H9 (cell line): ENCODE measurements at regions not wholly inside any gene's neighbourhood (a gene's known extent, or its start where the extent isn't known, plus 50 kb on each side); places are given as distances from the start of the nearest gene placed in this dataset.

Source experiments
- DNase-seq: peaks from one replicate; pipeline ENCODE4 v3.0.0-alpha.2; 2017
- H2AFZ ChIP-seq: one replicate; pipeline ENCODE4 v1.6.1; 2013; ENCODE audit warnings: mild to moderate bottlenecking, low read length, control low read depth, moderate library complexity
- H2AK5ac ChIP-seq: 2 replicates; pipeline ENCODE4 v1.6.1; 2013; ENCODE audit warnings: low read length, control low read depth, mixed read lengths; ENCODE audit not compliant: insufficient read length
- H2BK120ac ChIP-seq: one replicate; pipeline ENCODE4 v1.6.1; 2013; ENCODE audit warnings: low read depth, mild to moderate bottlenecking, low read length, control low read depth, inconsistent platforms; ENCODE audit not compliant: poor library complexity, severe bottlenecking
- H2BK12ac ChIP-seq: 2 replicates; pipeline ENCODE4 v1.6.1; 2013; ENCODE audit warnings: low read length, control low read depth, mixed read lengths, low read depth; ENCODE audit not compliant: insufficient read length
- H2BK15ac ChIP-seq: 2 replicates; pipeline ENCODE4 v1.6.1; 2013; ENCODE audit warnings: low read depth, low read length, control low read depth
- H2BK20ac ChIP-seq: one replicate; pipeline ENCODE4 v1.6.1; 2013; ENCODE audit warnings: low read depth, mild to moderate bottlenecking, low read length, control low read depth, inconsistent platforms; ENCODE audit not compliant: poor library complexity, severe bottlenecking
- H2BK5ac ChIP-seq: 2 replicates; pipeline ENCODE4 v1.6.1; 2013; ENCODE audit warnings: low read length, control low read depth, mixed read lengths; ENCODE audit not compliant: insufficient read length
- H3K14ac ChIP-seq: 2 replicates; pipeline ENCODE4 v1.6.1; 2013; ENCODE audit warnings: low read length, control low read depth; ENCODE audit not compliant: insufficient read depth
- H3K18ac ChIP-seq: 2 replicates; pipeline ENCODE4 v1.6.1; 2013; ENCODE audit warnings: low read depth, mild to moderate bottlenecking, mixed read lengths, low read length, control low read depth; ENCODE audit not compliant: insufficient read length
- H3K23ac ChIP-seq: 2 replicates; pipeline ENCODE4 v1.6.1; 2013; ENCODE audit warnings: low read length, control low read depth, mixed read lengths, low read depth; ENCODE audit not compliant: insufficient read length
- H3K23me2 ChIP-seq: 2 replicates; pipeline ENCODE4 v1.6.1; 2013; ENCODE audit warnings: low read depth, mild to moderate bottlenecking, mixed read lengths, low read length, control low read depth; ENCODE audit not compliant: insufficient read length, poor library complexity, severe bottlenecking
- H3K27ac ChIP-seq: 2 replicates; pipeline ENCODE4 v1.5.1; 2013; ENCODE audit warnings: low read length, control low read depth, mixed read lengths, low read depth; ENCODE audit not compliant: insufficient read length
- H3K27me3 ChIP-seq: 2 replicates; pipeline ENCODE4 v1.6.1; 2013; ENCODE audit warnings: low read length, control low read depth, inconsistent platforms; ENCODE audit not compliant: insufficient read depth
- H3K4ac ChIP-seq: 2 replicates; pipeline ENCODE4 v1.6.1; 2013; ENCODE audit warnings: low read depth, mild to moderate bottlenecking, control low read depth, inconsistent platforms, low read length, moderate library complexity
- H3K4me1 ChIP-seq: 2 replicates; pipeline ENCODE4 v1.6.1; 2013; ENCODE audit warnings: low read length, control low read depth, inconsistent platforms; ENCODE audit not compliant: insufficient read depth
- H3K4me2 ChIP-seq: 2 replicates; pipeline ENCODE4 v1.6.1; 2013; ENCODE audit warnings: low read length, control low read depth, mixed read lengths; ENCODE audit not compliant: insufficient read length, insufficient read depth
- H3K56ac ChIP-seq: 2 replicates; pipeline ENCODE4 v1.6.1; 2013; ENCODE audit warnings: low read depth, mild to moderate bottlenecking, mixed read lengths, low read length, control low read depth; ENCODE audit not compliant: insufficient read length
- H3K79me1 ChIP-seq: 2 replicates; pipeline ENCODE4 v1.6.1; 2013; ENCODE audit warnings: low read depth, mild to moderate bottlenecking, moderate library complexity, low read length, control low read depth, inconsistent platforms; ENCODE audit not compliant: insufficient read depth, poor library complexity, severe bottlenecking
- H3K79me2 ChIP-seq: 2 replicates; pipeline ENCODE4 v1.6.1; 2013; ENCODE audit warnings: low read length, control low read depth, inconsistent platforms; ENCODE audit not compliant: insufficient read depth
- H3K9ac ChIP-seq: 2 replicates; pipeline ENCODE4 v1.6.1; 2013; ENCODE audit warnings: low read length, control low read depth, mixed read lengths; ENCODE audit not compliant: insufficient read length; ENCODE audit errors: extremely low read depth
- H3K9me3 ChIP-seq: one replicate; pipeline ENCODE4 v1.6.1; 2013; ENCODE audit warnings: low read depth, low read length, inconsistent platforms; ENCODE audit not compliant: control insufficient read depth
- H3T11ph ChIP-seq: one replicate; pipeline ENCODE4 v1.6.1; 2013; ENCODE audit warnings: mild to moderate bottlenecking, low read length, control low read depth, inconsistent platforms
- H4K20me1 ChIP-seq: one replicate; pipeline ENCODE4 v1.6.1; 2013; ENCODE audit not compliant: control insufficient read depth, insufficient read length, insufficient read depth
- H4K5ac ChIP-seq: 2 replicates; pipeline ENCODE4 v1.6.1; 2013; ENCODE audit warnings: low read depth, mild to moderate bottlenecking, mixed read lengths, low read length, control low read depth; ENCODE audit not compliant: insufficient read length
- H4K8ac ChIP-seq: replicated peaks from 2 replicates; pipeline ENCODE4 v1.6.1; 2013; ENCODE audit warnings: low read length, control low read depth, mixed read lengths, low read depth; ENCODE audit not compliant: insufficient read length
- H4K91ac ChIP-seq: 2 replicates; pipeline ENCODE4 v1.6.1; 2013; ENCODE audit warnings: low read depth, mild to moderate bottlenecking, moderate library complexity, mixed read lengths, low read length, control low read depth; ENCODE audit not compliant: insufficient read length
- H3K27ac Mint-ChIP-seq, 3 experiments: 2 replicates in 2 of 3; 3 replicates in 1 of 3; pipeline ENCODE4 v1.8.0; 2020 to 2021; ENCODE audit warnings: mixed read lengths in 3 of 3, mild to moderate bottlenecking in 1 of 3, moderate library complexity in 1 of 3
- H3K27me3 Mint-ChIP-seq: 2 replicates; pipeline ENCODE4 v1.8.0; 2021; ENCODE audit warnings: low read depth, mild to moderate bottlenecking, moderate library complexity, mixed read lengths
- H3K36me3 Mint-ChIP-seq, 3 experiments: 2 replicates in 2 of 3; 3 replicates in 1 of 3; pipeline ENCODE4 v1.8.0; 2020 to 2021; ENCODE audit warnings: low read depth in 3 of 3, mixed read lengths in 3 of 3; ENCODE audit not compliant: insufficient read depth in 1 of 3
- H3K4me1 Mint-ChIP-seq, 2 experiments: 2 replicates each; pipeline ENCODE4 v1.8.0; 2020; ENCODE audit warnings: mixed read lengths in 2 of 2
- H3K4me3 Mint-ChIP-seq, 2 experiments: 2 replicates in 1 of 2; 3 replicates in 1 of 2; pipeline ENCODE4 v1.8.0; 2020 to 2021; ENCODE audit warnings: mild to moderate bottlenecking in 2 of 2, mixed read lengths in 2 of 2, moderate library complexity in 1 of 2
- H3K9me3 Mint-ChIP-seq, 2 experiments: 2 replicates in 1 of 2; 3 replicates in 1 of 2; pipeline ENCODE4 v1.8.0; 2020; ENCODE audit warnings: mild to moderate bottlenecking in 2 of 2, mixed read lengths in 2 of 2, moderate library complexity in 1 of 2
- TF ChIP-seq, protein P1 (sequence below): fragments of 200-600 bp; sonication (generic); conservative IDR thresholded peaks from 3 replicates; pipeline ENCODE4 v1.8.0; 2021; ENCODE audit warnings: antibody characterized with exemption, mild to moderate bottlenecking

- Mint-ChIP-seq H3K9me3 (peaks cover 36 to 73% of the 10 kb centered on the region in 2 experiments), H3K27ac (no peak overlapping the region), H3K27me3 (no peaks in the 10 kb centered on the region; the same call in none of the 2 replicates), H3K4me3 (no peak overlapping the region), H3K4me1 (no peaks in the 10 kb centered on the region), H3K36me3 (peaks cover 0 to 3% (median 1%) of the 10 kb centered on the region in 3 experiments; a peak in 1 of 7 replicates)
- Histone ChIP-seq H2BK5ac (no peak overlapping the region), H3K23me2 (no peaks in the 10 kb centered on the region), H3K9me3 (no peaks in the 10 kb centered on the region), H4K20me1 (no peaks in the 10 kb centered on the region), H2BK20ac (no peak overlapping the region), H3K79me2 (no peaks in the 10 kb centered on the region), H3K27me3 (no peaks in the 10 kb centered on the region), H3K56ac (no peak overlapping the region), H3K18ac (no peak overlapping the region), H3K4me1 (no peaks in the 10 kb centered on the region), H3K4me2 (no peak overlapping the region), H3K79me1 (no peaks in the 10 kb centered on the region), H2BK12ac (no peak overlapping the region), H2AK5ac (no peak overlapping the region), H2BK120ac (no peak overlapping the region), H3K4ac (no peak overlapping the region), H4K8ac (no peak overlapping the region), H2BK15ac (no peak overlapping the region), H4K5ac (no peak overlapping the region), H3K14ac (no peak overlapping the region), H2AFZ (no peak overlapping the region), H3T11ph (no peak overlapping the region), H4K91ac (no peak overlapping the region), H3K23ac (no peak overlapping the region), H3K9ac (no peak overlapping the region), H3K27ac (no peak overlapping the region)
- DNase-seq = no peak
- TF ChIP-seq, protein P1, sequence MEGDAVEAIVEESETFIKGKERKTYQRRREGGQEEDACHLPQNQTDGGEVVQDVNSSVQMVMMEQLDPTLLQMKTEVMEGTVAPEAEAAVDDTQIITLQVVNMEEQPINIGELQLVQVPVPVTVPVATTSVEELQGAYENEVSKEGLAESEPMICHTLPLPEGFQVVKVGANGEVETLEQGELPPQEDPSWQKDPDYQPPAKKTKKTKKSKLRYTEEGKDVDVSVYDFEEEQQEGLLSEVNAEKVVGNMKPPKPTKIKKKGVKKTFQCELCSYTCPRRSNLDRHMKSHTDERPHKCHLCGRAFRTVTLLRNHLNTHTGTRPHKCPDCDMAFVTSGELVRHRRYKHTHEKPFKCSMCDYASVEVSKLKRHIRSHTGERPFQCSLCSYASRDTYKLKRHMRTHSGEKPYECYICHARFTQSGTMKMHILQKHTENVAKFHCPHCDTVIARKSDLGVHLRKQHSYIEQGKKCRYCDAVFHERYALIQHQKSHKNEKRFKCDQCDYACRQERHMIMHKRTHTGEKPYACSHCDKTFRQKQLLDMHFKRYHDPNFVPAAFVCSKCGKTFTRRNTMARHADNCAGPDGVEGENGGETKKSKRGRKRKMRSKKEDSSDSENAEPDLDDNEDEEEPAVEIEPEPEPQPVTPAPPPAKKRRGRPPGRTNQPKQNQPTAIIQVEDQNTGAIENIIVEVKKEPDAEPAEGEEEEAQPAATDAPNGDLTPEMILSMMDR = no peak
Observed at GRCh38 chr21:23951251-23951650, 1656.0 kb downstream of the MRPL39 start.
